ENCODE measurements at regions not wholly inside any gene's neighbourhood (a gene's known extent, or its start where the extent isn't known, plus 50 kb on each side); places are given as distances from the start of the nearest gene placed in this dataset.
A peak's percentile ranks its signal among the peaks of the same experiment; 100 is the strongest.

DNA sequence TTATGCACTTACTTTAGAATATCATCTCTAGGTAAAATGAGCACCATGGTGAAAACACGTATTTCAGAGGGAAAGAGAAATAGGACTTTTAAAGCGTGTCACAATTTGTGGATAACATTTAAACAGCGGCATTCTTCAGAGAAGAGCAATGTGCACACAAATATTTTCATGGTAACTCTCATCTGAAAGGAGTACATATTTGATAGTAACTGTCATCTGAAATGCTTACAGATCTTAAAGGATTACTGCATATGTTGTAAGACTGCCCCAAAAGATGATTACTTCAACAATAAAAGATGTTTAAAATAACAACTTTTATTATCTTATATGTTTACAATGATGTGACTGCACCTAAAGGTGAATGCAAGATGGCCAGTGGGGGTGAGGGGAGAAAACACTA lies 408.8 kb downstream of the PLA2G4A start:
- no peak for DNase-seq (ENCODE audit: low read depth)

DNA sequence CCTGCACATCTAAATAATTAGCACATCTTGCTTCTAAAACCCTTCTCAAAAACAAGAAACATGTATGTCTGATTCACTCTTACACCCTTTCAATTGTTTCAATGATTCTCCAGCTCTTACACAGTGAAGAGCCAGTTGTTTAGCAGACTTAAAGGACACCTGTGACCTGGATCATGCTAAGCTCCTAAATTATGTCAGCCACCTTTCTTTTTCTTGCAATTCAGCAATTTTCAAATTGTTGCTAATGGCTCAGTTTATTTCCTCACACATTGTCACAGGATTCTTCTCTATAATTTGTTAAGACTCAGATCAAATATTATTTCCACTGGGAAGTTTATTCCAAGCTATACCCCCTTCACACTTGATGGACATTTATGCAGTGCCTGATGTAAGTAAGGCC lies 413.2 kb downstream of the PLA2G4A start:
- DNase-seq (ENCODE audit: low read depth) = no peak

DNA sequence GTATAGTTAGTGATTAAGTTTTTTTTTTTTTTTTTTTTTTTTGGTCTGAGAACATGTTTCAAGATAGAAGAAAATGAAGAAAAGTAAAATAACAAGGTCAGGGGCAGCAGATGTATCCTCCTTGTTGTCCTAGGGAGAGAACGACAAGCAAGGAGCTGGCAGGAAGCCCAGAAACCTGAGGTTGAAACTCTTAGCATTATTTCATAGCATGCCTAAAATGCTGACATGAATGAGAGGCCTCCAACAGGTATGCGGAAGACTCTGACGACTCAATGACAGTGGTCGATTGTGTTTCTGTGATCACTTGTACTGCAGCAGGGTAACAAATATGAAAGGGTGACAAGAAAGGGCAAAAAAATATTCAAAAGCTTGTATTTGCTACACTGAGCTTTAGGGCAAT lies 415.9 kb downstream of the PLA2G4A start:
- DNase-seq (ENCODE audit: low read depth) = no peak

DNA sequence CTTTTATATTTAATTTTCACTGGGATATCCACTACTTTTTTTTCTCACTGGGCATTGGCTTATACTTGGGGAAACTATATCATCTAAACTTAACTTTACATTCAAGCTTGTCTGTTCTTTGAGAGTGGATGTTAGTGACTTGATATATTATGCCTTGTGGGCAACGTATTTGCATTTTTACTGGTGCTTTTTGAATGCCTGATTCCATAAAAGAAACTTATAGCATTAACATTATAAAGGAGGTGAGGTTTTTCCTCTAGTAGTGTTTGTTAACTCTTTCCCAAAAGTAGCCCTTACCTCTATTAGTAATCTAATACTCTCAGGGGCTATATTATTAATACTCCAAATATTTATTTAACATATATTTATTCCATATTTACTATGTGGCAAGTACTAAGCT lies 416.5 kb downstream of the PLA2G4A start:
- DNase-seq (ENCODE audit: low read depth) = no peak

DNA sequence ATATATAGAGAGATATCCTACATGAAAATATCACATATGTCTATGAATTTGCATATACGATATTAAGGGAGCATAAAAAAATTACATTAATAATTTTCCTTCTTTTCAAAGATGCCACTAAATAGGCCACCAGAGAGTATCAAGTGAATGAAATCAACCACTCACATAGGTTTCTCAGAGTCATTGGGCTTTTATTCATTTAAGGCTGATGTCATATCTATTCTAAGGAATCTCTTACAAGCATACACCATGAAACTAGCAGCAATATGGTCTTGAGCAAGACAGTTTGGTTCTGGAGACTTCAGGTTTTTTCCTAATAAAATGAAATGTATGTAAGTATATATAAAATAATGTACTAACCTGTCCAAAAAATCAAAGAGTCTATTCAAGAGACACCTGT lies 420.4 kb downstream of the PLA2G4A start:
- DNase-seq (ENCODE audit: low read depth) = no peak

DNA sequence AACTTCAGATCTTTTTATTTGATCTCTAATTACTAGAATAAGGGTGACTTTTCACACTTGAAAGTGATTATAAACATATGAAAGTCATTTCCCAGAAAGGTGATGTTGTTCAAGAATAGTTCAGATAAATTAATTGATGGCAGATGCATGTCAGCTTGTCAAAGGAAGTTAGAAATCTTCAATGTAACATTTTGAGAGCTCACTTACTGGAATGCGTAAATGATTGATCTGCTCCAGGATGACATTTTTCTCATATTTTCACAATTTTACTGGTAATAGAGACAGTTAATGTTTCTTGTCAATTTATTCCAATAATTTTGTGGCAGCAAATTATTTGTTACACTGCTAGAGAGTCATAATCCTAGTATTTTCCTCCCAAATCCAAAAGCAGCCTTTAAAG lies 424.2 kb downstream of the PLA2G4A start:
- DNase-seq (ENCODE audit: low read depth) = no peak

DNA sequence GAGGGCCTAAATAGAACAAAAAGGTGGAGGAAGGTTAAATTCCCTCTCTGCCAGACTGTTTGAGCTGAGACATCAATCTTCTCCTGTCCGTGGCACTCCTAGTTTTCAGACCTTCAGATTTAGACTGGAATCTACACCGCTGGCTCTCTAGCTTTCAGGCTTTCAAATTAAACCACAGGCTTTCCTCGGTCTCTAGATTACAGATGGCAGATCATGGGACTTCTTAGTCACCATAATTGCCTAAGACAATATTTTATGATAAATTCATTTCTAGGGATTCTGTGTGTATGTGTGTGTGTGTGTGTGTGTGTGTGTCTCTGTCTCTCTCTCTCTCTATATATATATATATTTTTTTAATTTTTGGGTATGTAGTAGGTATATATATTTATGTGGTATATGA lies 428.7 kb downstream of the PLA2G4A start:
- no peak for DNase-seq (ENCODE audit: low read depth)

DNA sequence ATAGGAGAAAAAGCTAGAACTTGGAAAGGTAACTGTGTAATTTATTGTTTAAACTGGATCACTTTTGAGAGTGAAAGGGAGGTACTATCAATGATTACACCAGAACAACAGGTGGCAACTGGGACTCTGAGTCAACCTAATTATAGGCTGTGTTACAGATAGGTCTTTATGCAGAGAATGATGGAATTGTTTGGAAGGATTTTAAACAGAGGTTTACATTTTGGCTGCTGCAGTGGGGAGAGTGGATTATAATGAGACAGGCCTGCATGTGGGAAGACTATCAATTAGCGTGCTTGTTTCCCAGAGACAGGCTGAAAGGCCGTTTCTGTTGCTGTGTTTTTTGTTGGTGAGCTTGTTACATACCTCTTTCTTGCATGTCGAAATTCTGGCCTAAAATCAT lies 432.9 kb downstream of the PLA2G4A start:
- no peak for DNase-seq (ENCODE audit: low read depth)

DNA sequence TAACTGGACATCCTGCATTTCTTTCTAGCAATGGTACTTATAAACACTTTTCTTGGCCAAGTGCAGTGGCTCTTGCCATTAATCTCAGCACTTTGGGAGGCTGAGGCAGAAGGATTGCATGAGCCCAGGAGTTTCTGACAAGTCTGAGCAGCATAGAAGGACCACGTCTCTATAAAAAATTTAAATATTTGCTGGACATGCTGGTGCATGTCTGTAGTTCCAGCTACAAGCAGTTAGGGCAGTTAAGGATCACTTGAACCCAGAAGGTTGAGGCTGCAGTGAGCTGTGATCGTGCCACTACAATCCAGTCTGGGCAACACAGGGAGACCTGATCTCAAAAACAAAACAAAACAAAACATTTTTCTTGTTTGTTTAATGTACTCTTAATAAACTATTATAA lies 434.0 kb downstream of the PLA2G4A start:
- no peak for DNase-seq (ENCODE audit: low read depth)

DNA sequence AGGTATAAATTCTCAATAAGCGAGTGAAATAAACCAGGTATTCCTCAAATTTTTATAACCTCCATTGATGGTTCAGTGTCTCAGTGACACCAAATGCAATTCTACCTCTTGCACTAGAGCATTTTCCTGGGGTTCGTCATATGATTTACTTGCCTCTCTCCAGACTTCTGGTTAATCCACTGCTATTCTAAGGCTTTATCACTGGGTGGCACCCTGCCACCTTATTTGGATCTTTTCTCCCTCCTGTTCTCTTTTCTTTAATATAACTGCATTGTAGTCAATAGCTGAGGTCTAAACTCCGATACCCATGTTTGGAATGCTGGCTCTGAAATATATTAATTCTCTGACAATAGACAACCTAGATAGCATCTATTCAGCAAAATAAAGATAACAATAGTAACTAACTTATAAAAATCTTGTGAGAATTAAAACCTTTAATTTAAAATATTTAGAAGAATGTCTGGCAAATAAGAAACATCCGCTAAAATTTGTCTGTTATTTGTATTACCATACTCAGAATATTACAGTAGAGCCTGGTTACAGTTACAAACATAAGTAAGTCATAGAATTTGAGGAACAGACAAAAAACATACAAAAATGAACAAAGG lies 436.4 kb downstream of the PLA2G4A start:
- DNase-seq (ENCODE audit: low read depth) = peak; percentile 21

DNA sequence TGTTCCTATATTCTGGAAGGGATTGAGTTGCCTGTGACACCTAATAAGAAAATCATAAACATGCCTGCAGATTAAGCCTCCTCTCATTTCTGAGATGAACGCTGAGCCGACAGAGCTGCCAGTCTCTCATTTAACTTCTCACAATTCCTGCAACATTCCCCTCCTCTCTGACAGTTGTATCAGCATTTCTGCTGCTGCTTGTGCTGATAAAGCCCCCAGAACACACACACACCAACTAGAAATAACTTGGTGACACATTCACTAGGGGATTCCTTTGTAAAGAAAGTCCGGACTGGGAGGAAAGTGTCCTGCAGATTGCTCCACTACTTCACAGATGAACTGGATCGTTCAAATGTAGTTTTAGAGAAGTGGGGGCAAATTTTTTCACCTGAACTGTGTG lies 437.3 kb downstream of the PLA2G4A start:
- DNase-seq (ENCODE audit: low read depth) = no peak

DNA sequence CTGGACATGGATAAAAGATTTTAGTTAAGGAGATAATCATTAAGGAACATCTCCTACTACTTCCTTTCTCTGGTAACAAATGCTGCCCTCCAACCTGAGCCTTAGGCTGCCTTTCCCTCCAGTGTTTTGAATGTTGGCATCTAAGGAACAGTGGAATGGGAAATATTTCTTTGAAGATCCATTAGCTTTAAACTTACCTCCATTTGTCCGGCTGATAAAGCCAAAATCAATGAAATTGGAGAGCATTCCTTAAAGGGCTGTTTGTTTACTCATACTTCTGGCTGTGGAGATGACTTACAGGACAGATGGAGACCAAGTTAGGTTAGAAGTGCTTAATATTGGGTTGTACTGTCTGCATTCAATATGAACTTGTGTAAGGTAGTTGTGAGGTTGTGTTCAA lies 439.1 kb downstream of the PLA2G4A start:
- no peak for DNase-seq (ENCODE audit: low read depth)

DNA sequence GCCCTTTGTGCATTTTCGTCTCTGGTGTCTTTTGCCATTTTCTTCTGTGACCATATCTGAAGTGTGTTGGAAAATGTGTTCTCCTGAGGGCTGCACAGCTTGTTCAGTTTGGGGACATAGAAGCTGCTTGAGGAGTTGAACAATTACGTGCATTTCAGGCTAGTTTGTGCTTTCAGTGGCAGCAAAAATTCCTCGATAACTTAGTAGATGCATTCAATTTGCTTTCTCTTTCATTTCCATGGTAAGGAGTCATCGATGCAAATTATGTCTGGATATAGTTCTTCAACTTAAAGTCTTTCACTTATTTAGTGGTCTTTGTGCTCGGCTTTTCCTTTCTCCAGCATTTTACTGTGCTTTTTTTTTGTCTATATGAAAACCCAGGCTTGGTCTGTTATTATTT lies 441.5 kb downstream of the PLA2G4A start:
- DNase-seq (ENCODE audit: low read depth) = no peak

DNA sequence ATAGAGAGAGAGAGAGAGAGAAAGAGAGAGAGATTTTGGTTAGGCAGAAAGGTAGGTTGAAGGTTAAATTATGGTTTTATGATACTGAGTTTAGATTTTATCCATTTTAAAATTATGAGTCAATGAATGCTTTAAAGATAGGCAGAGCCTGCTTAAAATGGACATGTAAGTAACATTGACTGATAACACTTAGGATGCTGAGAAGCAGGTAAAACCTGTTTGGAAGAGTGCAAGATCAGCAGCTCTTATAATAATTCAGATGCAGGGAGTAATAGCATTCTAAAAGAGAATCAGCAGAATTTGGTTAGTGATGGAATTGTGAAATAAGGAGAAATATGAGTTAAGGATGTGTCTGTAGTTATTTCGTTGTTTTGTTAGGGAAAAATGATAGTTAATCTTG lies 446.6 kb downstream of the PLA2G4A start:
- DNase-seq (ENCODE audit: low read depth) = no peak

DNA sequence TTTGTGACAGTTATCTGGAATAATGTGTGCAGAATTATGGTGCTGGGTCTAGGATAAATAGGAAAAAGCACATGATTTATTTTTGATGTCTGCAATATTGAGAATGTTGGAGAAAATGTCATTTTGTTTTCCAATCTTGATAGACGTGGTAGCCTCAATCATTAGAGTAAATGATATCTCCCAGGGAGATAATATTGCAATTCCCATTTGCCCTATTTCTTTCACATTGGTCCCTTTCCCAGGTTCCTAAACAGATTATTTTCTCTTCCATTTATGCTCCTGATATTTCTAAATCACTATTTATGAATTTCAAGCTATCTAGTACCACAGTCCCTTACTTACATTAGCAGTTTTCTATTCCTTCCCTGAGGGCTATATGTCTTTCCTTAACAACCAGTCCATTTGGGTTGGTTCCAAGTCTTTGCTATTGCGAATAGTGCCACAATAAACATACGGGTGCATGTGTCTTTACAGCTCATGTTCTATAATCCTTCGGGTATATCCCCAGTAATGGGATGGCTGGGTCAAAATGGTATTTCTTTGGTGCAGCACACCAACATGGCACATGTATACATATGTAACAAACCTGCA lies 447.3 kb downstream of the PLA2G4A start:
- DNase-seq (ENCODE audit: low read depth) = no peak

DNA sequence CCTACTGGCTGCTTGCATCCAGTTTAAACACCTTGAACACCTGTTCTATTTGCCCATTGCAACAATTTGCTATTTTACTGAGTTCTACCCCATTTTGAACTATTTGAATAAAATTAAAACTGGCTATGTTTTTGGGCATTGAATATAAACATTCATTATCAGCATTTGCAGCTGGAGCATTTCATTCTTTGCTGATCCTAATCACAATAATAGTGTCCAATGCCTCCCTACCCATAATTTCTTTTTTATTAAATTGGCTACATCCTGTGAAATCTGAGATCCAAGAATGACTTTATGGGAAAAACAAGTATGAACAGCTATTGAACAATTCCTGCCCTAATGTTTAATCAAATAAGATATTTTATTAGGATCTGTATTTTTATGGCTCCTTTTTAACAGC lies 447.9 kb downstream of the PLA2G4A start:
- no peak for DNase-seq (ENCODE audit: low read depth)

DNA sequence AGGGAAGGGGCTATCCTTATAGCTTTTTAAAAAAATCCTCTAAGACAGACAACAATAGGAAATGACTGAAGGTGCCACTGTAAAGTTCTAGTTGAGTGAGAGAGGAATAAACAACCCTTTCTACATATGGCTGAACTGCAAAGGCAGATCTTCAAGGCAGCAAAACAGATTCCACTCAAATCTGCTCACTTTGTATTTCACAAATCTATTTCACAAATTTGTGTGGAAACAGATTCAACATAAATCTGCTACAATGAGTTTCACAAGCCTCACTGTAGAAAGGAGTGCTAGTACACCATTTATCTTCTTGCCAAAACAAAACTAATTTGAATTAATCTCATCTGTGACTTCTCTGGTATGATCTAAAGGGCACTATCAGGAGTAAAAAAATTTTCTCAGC lies 451.3 kb downstream of the PLA2G4A start:
- no peak for DNase-seq (ENCODE audit: low read depth)

DNA sequence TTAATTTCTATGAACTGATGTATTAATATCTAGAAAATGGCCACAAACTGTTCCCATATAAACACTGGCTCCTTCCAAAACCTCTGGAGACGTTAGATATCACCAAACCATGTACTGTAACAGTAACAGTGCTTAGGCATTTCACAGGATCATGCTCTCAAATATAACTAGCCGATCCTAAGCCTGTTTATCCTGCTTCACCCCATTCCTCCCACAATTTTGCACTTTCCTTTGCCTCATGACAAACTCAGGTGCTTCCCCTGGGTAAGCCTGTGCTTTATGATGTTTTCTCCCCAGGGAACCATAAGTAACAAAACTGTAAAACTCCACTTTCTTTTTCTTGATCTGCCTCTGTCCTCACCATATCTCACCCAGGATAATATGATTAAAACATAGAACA lies 452.3 kb downstream of the PLA2G4A start:
- no peak for DNase-seq (ENCODE audit: low read depth)

DNA sequence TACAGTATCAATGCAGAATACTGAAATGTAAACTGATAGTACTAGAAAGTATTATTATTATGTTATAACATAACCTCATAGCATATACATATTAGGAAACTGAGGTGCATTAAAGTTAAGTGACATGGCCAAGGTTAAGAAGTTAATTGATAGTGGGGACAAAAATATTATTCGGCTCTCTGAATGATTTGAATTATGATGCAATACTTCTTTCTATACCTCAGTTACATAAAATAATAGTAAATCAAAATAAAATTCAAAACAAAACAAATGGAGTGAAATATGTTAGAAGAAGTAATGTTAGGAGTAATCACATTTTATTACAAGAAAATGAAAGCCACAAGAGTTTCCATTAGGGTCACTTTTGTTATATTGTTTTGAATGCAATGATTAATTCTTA lies 455.2 kb downstream of the PLA2G4A start:
- no peak for DNase-seq (ENCODE audit: low read depth)

DNA sequence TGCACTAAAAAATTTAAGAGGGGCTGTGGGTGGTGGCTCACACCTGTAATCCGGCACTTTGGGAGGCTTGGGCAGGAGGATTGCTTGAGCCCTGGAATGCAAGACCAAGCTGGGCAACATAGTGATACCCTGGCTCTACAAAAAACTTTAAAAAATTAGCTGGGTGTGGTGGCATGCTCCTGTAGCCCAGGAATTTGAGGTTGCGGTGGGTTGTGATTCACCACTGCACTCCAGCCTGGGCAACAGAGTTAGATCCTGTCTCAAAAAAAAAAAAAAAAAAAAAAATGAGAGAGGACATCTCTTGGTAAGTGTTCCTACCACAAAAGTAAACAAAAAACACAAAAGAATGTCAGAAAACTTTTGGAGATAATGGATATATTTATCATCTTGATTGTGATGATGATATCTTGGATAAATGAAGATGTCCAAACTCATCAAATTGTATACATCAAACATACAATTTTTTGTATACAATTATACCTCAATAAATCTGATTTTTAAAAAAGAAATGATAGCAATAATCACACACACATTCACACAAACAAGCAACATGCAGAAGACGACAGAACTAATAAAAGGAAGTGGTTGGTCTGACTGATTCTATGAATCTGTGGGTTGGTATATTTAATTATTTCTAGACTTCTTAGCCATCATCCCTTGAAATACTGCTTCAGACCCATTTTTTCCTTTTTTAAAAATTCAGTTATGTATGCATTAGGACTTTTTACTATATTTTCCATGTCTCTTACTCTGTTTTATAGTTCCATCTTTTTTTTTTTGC lies 465.9 kb downstream of the PLA2G4A start:
- no peak for DNase-seq (ENCODE audit: low read depth)

DNA sequence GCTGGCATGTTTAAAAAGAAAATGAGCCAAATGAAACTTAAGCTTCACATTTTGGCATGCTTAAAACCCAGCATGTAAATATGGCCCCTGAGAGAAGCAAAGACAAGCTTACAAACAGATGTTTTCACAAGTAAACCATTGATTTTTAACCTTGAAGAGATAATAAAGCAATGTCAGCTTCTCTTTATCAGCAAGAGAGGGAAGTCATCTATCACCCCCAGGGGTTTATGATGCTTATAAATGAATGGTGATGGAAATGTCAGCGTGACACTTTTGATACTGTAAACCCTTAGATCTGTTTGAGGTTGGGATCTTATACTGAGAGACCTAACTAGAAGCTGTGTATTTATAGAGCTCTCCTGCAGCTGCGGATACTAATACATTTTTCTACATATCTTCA lies 471.3 kb downstream of the PLA2G4A start:
- DNase-seq (ENCODE audit: low read depth) = no peak

DNA sequence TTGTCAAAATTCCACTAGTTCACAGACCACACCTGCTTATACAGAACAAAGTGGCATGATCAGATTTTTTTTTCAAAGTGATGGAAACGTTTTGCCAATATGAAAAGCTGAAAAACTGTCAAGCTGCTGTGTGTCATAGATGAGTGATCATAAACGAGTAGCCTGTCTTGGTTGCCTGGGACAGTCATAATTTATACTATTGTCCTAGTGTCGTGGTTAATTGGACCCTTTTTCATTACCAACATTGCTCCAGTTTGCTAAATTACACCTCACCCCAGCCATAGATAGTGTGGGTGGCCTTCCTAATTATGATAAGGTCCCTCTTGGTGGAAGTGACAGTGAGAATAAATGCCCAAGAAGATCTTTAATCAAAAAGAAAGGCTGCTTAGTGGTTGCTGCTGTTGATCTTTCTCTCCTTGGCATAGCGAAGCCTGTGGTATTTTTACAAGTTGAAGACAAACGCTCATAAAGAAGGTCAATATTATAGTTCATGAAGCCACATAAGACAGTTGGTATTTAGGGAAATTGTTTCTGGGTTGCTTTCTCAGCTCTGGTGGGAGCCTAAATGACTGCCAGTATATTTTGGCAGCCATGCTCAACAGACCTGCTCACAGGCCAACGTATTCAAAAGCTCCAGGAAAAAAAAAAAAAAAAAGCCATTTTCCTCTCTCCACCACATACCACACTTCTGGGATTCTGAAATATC lies 478.1 kb downstream of the PLA2G4A start:
- no peak for DNase-seq (ENCODE audit: low read depth)

DNA sequence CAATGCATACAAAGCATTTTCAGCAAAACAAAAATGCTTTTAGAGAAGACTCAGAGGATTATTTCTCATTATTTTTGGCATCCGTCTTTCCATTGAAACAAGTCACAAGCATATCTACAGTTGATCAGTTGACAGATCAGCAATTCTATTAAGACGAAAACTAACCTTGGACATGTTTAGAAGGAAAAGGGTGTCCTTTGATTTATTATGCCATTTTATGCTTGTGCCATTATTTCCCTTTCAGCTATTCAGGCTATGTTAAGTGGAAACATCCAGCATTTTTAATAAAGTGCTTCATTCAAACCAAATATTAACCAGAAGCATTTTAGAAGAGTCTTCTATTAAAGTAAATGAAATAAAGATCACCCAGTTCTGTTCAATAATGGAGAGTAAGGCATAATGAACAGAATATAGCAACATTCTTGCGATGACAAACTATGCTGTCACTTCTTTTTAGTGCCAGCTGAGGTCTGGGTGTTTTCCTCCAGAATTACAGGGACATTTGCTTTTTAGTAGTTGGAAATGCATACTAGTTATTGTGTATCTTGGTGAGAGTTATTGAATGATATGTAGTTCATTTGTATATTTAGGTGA lies 481.4 kb downstream of the PLA2G4A start:
- no peak for DNase-seq (ENCODE audit: low read depth)
